ENCODE measurements at regions not wholly inside any gene's neighbourhood (a gene's known extent, or its start where the extent isn't known, plus 50 kb on each side); places are given as distances from the start of the nearest gene placed in this dataset.
A peak's percentile ranks its signal among the peaks of the same experiment; 100 is the strongest.

GRCh38 chr17:34527908-34528470 lies 51.4 kb upstream of the TMEM132E start:
- DNase-seq = no peak

DNA sequence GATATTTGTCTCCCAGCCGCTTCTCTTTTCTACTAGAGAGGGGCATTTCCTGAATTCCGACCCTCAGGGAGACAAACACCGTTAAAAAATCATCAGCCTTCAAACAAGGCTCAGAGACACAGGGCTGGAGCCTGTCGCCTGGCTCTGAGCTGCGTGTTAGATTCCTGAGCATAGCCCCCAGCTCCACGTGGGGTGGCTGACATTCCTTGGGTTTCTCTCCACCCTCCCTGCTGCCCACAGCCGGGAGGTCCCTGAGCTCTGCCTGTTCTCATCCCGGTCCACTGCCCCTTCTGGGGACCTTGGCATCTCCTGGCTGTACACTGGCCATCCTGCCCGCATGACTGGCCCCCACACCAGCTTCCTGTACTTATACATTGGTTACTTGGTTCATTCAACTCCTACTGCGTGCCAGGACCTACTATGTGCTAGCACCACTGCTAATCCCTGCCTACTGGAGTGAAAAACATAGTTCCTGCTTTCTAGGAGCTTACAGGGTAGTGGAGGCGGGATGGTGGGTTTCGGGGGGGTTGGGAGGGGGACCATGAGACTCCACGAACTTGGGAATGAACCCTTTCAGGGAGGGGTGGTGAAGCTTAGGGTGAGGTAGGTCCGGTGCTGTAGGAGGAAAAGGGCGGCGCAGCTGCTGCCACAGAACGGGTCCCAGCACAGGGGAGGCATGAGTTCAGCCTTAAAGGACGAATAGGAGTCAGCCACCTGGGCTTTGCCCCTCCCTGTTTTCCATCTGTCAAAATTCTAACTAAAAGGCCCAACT lies 52.1 kb upstream of the TMEM132E start:
- DNase-seq = no peak

- DNase-seq = no peak
These were observed 53.7 kb upstream of the TMEM132E start for GRCh38 chr17:34525651-34526050.

DNA sequence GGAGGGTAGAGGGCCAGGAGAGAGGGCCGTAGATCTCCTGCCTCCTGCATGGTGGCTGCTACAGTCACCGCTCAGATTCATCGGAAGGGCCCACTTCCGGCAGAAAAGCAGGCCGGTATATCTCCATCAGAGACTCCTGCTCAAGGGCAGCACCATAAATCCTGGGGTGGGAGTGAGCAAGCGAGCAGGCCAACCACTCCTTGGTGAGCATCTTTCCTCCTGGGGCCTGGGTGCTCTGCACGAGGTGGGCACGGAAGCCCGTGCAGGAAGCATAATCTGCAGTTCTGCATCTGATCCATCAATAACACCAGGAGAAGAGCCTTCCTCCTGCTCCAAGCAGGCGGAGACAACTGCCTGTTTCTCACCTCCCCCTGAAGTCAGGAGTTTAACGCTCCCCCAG lies 57.4 kb upstream of the TMEM132E start:
- DNase-seq = no peak

- no peak for DNase-seq
These were observed 60.1 kb upstream of the TMEM132E start for GRCh38 chr17:34519282-34519681.

DNA sequence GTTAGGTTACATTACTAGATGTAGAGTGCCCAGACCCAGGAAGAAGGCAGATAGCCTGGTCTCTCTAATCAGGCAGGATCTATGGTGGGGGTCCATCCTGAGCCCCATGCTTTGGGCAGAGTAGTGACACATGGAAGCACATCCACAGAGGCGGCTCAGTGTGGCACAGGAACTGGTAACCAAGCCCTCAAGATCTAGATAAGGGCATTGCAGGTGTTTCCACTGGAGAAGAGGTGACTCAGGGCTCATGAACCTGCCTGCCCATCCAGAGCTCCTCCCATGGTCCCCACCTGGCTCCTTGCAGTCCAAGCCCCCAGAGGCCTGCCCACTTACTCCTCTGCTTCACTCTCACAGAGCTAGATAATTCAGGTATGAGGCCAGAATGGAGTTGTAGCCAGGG lies 62.0 kb upstream of the TMEM132E start:
- no peak for DNase-seq

- no peak for DNase-seq
These were observed 67.5 kb upstream of the TMEM132E start for GRCh38 chr17:34511931-34512330.

GRCh38 chr17:34511265-34511664 lies 68.1 kb upstream of the TMEM132E start:
- DNase-seq = no peak

GRCh38 chr17:34504814-34505484 lies 74.4 kb upstream of the TMEM132E start:
- no peak for DNase-seq

DNA sequence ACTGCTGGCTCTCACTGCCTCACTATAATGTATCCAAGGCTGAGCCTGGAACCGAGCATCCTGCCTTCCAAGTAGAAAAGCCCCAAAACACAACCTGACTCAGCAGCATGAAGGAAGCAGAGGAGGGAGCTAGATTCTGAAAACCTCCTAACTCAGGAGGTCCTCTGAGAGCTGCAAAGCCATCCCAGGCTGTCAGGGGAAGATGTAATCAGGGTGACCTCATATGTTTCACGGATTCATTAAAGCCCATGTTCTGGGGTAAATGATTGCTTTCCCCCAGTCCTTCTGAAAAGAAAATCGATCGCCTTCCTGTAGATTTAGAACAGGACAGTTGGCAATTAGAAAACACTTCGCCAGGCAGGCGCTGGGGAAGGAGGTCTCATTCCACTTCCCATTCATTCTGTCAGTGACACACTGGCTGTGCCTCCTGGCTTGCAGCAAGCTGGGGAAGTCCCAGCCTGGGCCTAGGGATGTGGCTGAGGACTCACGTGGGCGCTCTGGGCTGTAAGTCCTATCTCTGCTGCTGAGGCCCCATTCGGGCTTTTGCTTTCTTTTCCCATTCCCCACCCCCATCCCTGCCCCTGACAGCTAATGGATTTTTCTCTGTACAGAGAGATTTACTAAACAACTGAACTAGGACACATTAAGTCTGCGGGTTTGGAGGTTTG lies 75.7 kb upstream of the TMEM132E start:
- no peak for DNase-seq

- no peak for DNase-seq
These were observed 77.0 kb upstream of the TMEM132E start for GRCh38 chr17:34502426-34502825.

- DNase-seq = no peak
These were observed 79.8 kb upstream of the TMEM132E start for GRCh38 chr17:34499576-34499975.

DNA sequence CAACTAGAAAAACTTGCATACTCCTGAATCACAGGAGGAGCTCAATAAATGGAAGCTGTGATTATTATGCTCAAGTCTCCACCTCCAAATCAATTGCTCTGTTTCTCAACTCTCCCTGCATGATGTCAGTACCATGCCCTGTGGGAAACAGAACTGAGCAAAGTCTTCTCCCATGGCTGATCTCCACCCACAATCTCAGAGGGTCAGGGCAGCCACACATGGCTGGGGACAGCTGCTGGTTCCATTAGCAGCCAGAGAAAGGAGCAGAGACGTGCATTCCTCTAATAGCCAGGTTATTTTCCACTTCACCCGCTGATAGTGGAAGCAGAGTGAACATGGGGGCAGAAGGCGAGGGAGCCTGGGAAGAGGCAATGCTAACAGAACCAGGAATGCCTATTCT lies 85.5 kb upstream of the TMEM132E start:
- DNase-seq = no peak

- DNase-seq = peak; percentile 61
These were observed 91.8 kb upstream of the TMEM132E start for GRCh38 chr17:34487626-34488025.

- no peak for DNase-seq
These were observed 92.6 kb upstream of the TMEM132E start for GRCh38 chr17:34486761-34487160.

DNA sequence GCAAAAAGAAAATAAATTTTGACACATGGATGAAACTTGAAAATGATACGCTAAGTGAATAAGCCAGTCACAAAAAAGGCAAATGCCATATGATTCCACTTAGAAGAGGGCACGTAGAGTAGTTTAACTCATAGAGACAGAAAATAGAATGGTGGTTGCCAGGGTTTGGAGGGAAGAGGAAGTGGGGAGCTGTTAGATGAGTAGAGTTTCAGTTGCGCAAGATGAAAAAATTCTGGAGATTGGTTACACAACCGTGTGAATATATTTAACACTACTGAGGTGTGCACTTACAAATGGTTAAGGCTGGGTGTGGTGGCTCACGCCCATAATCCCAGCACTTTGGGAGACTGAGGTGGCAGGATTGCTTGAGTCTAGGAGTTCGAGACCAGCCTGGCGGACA lies 93.4 kb upstream of the TMEM132E start:
- DNase-seq = no peak

DNA sequence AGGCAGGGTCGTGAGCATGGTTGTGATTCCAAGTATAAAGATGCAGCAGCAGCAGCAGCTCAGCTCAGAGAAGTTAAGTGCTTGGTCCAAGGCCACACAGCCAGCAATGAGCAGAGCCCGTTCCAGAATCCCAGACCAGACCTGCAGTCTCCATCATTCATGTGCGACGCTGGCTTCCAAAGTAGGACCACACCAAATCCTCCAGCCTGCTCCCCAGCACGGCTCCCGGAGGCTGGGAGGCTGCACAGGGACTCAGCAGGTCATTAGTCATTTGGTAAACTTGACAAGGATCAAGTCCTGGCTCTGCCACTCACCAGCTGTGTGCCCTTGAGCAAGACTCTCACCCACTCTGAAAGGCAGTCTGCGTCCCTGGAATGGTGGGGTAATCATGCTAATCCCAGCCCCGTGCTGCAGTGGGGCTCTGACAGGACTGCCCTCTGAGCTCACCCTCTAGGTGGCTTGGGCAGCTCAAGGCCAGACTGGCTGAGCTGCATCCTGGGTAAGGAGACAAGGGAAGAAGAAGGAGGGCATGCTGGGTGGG lies 95.1 kb upstream of the TMEM132E start:
- DNase-seq = no peak

GRCh38 chr17:34482730-34483129 lies 96.7 kb upstream of the TMEM132E start:
- DNase-seq = no peak

- DNase-seq = no peak
These were observed 97.6 kb upstream of the TMEM132E start for GRCh38 chr17:34481779-34482178.

GRCh38 chr17:34479371-34479770 lies 100.0 kb upstream of the TMEM132E start:
- no peak for DNase-seq

- no peak for DNase-seq
These were observed 101.1 kb upstream of the TMEM132E start for GRCh38 chr17:34478244-34478643.

GRCh38 chr17:34475296-34475695 lies 104.1 kb upstream of the TMEM132E start:
- DNase-seq = no peak

- DNase-seq = no peak
These were observed 104.7 kb upstream of the TMEM132E start for GRCh38 chr17:34474706-34475105.

DNA sequence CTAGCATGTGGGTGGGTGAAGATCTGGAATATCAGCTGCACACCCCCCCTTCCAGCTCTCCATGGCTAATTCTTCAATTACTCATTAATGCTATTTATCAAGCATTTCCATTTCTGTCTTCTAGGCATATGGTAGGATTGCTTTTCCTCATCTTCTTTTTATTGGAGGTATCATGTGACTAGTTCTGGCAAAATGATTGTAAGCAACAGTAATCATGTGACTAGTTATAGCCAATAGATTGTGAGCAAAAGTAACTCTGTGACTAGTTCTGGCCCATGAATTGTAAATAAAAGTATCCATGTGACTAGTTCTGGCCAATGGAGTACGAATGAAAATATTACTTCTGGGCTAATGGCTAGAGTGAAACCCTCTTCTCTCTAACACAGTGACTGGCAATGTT lies 107.0 kb upstream of the TMEM132E start:
- DNase-seq = no peak

Data from NCI-H2107 (cell line).